Hepatocyte (in vitro differentiated cells): ENCODE measurements at regions not wholly inside any gene's neighbourhood (a gene's known extent, or its start where the extent isn't known, plus 50 kb on each side); places are given as distances from the start of the nearest gene placed in this dataset.
"Not testable (repeated sequence)": the region's sequence is repeated elsewhere in the genome, so short reads cannot be mapped to it uniquely, and the experiment has no call there.

Experiments
- DNase-seq: peaks from one replicate; pipeline ENCODE4 v3.0.0-alpha.2; 2016; ENCODE audit warnings: low spot score
- H2AFZ ChIP-seq: fragments of 200-600 bp; sonication (generic); 2 replicates; pipeline ENCODE4 v1.6.0; 2016; ENCODE audit warnings: antibody characterized with exemption, mild to moderate bottlenecking
- H3K27ac ChIP-seq: fragments of 200-600 bp; sonication (generic); 2 replicates; pipeline ENCODE4 v1.5.1; 2016; ENCODE audit warnings: mild to moderate bottlenecking
- H3K27me3 ChIP-seq: fragments of 200-600 bp; sonication (generic); 2 replicates; pipeline ENCODE4 v1.6.1; 2016
- H3K36me3 ChIP-seq: fragments of 200-600 bp; sonication (generic); replicated peaks from 2 replicates; pipeline ENCODE4 v1.5.1; 2016; ENCODE audit warnings: low read depth; ENCODE audit not compliant: insufficient read depth
- H3K4me1 ChIP-seq: fragments of 200-600 bp; sonication (generic); 2 replicates; pipeline ENCODE4 v1.5.1; 2016; ENCODE audit warnings: mild to moderate bottlenecking, moderate library complexity; ENCODE audit not compliant: insufficient read depth
- H3K4me2 ChIP-seq: fragments of 200-600 bp; sonication (generic); 2 replicates; pipeline ENCODE4 v1.6.0; 2016
- H3K4me3 ChIP-seq: fragments of 200-600 bp; sonication (generic); 2 replicates; pipeline ENCODE4 v1.5.1; 2016; ENCODE audit warnings: mild to moderate bottlenecking
- H3K79me2 ChIP-seq: fragments of 200-600 bp; sonication (generic); 2 replicates; pipeline ENCODE4 v1.6.0; 2017; ENCODE audit warnings: mild to moderate bottlenecking
- H3K9me2 ChIP-seq: fragments of 200-600 bp; sonication (generic); replicated peaks from 2 replicates; pipeline ENCODE4 v1.6.0; 2017; ENCODE audit warnings: mild to moderate bottlenecking; ENCODE audit not compliant: insufficient read depth
- H3K9me3 ChIP-seq: fragments of 200-600 bp; sonication (generic); 2 replicates; pipeline ENCODE4 v1.5.1; 2016; ENCODE audit warnings: low read depth, mild to moderate bottlenecking
- H4K20me1 ChIP-seq: fragments of 200-600 bp; sonication (generic); 2 replicates; pipeline ENCODE4 v1.6.0; 2016; ENCODE audit warnings: mild to moderate bottlenecking; ENCODE audit not compliant: insufficient read depth, poor library complexity, severe bottlenecking
- CTCF ChIP-seq: fragments of 200-600 bp; sonication (generic); IDR thresholded peaks from 2 replicates; pipeline ENCODE4 v1.5.1; 2016; ENCODE audit warnings: antibody characterized with exemption, mild to moderate bottlenecking; ENCODE audit not compliant: poor library complexity
- EZH2 ChIP-seq: fragments of 200-600 bp; sonication (generic); IDR thresholded peaks from 2 replicates; pipeline ENCODE4 v1.6.1; 2016; ENCODE audit warnings: antibody characterized with exemption, mild to moderate bottlenecking, borderline replicate concordance
- EZH2phosphoT487 ChIP-seq: fragments of 200-600 bp; sonication (generic); IDR thresholded peaks from one replicate; pipeline ENCODE4 v1.6.1; 2018; ENCODE audit warnings: antibody characterized with exemption, mild to moderate bottlenecking, low read depth, moderate library complexity; ENCODE audit not compliant: unreplicated experiment, severe bottlenecking
- WGBS: methylation state at CpG from one replicate; pipeline ENCODE4 v1.1.6; 2016; ENCODE audit warnings: low lambda C conversion rate; ENCODE audit errors: missing lambda C conversion rate; 5-methylcytosine and 5-hydroxymethylcytosine counted together

GRCh38 chr3:18703798-18704197 lies 278.7 kb upstream of the SATB1 start:
- no peak for DNase-seq
- no peaks in the 10 kb centered on the region for H3K4me1 ChIP-seq
- no peaks in the 10 kb centered on the region for H3K9me2 ChIP-seq
- H3K4me3 ChIP-seq = no peak overlapping the region
- H3K79me2 ChIP-seq = no peaks in the 10 kb centered on the region
- TF ChIP-seq EZH2 (no peak), CTCF (no peak), EZH2phosphoT487 (no peak)
- H3K9me3 ChIP-seq = no peaks in the 10 kb centered on the region
- H3K27me3 ChIP-seq = no peaks in the 10 kb centered on the region
- no peak overlapping the region for H3K27ac ChIP-seq
- H3K4me2 ChIP-seq = no peak overlapping the region
- no peak overlapping the region for H2AFZ ChIP-seq
- H3K36me3 ChIP-seq = no peaks in the 10 kb centered on the region
- no peaks in the 10 kb centered on the region for H4K20me1 ChIP-seq

GRCh38 chr3:18693588-18694329 lies 268.6 kb upstream of the SATB1 start:
- 89% methylated on average over 31 of the region's 33 CpGs for WGBS
- not testable (repeated sequence) for H3K4me3 ChIP-seq

GRCh38 chr3:18687286-18687685 lies 262.1 kb upstream of the SATB1 start:
- no peak overlapping the region for H3K4me3 ChIP-seq
- H3K9me2 ChIP-seq = no peaks in the 10 kb centered on the region
- H2AFZ ChIP-seq = no peak overlapping the region
- no peaks in the 10 kb centered on the region for H3K27me3 ChIP-seq
- WGBS = 85% methylated on average over 4 of the region's 4 CpGs
- no peak overlapping the region for H3K4me2 ChIP-seq
- no peak overlapping the region for H3K27ac ChIP-seq
- H3K79me2 ChIP-seq = no peaks in the 10 kb centered on the region
- no peaks in the 10 kb centered on the region for H3K4me1 ChIP-seq
- no peaks in the 10 kb centered on the region for H4K20me1 ChIP-seq
- H3K36me3 ChIP-seq = no peaks in the 10 kb centered on the region
- no peak for TF ChIP-seq EZH2phosphoT487
- no peak for TF ChIP-seq CTCF
- no peak for TF ChIP-seq EZH2
- no peak for DNase-seq
- no peaks in the 10 kb centered on the region for H3K9me3 ChIP-seq

More at GRCh38 chr3:18693588-18694329, 268.6 kb upstream of the SATB1 start:
- H2AFZ ChIP-seq, H3K27me3 ChIP-seq, H3K4me2 ChIP-seq, H3K9me2 ChIP-seq, H3K27ac ChIP-seq, H3K36me3 ChIP-seq, H3K79me2 ChIP-seq, H3K4me1 ChIP-seq, H4K20me1 ChIP-seq, H3K9me3 ChIP-seq, DNase-seq: not testable (repeated sequence)

GRCh38 chr3:18683900-18684299 lies 258.8 kb upstream of the SATB1 start:
- Histone ChIP-seq H3K4me2 (no peak overlapping the region), H3K36me3 (no peaks in the 10 kb centered on the region), H3K4me1 (no peaks in the 10 kb centered on the region), H3K27ac (no peak overlapping the region), H3K4me3 (no peak overlapping the region), H3K27me3 (no peaks in the 10 kb centered on the region), H3K79me2 (no peaks in the 10 kb centered on the region), H3K9me3 (no peaks in the 10 kb centered on the region), H3K9me2 (no peaks in the 10 kb centered on the region), H2AFZ (no peak overlapping the region), H4K20me1 (no peaks in the 10 kb centered on the region)
- DNase-seq = no peak
- no peak for TF ChIP-seq EZH2
- no peak for TF ChIP-seq EZH2phosphoT487
- no peak for TF ChIP-seq CTCF
